Kidney (tissue), 13 donors: ENCODE measurements at regions not wholly inside any gene's neighbourhood (a gene's known extent, or its start where the extent isn't known, plus 50 kb on each side); places are given as distances from the start of the nearest gene placed in this dataset.
"Not testable (repeated sequence)": the region's sequence is repeated elsewhere in the genome, so short reads cannot be mapped to it uniquely, and the experiment has no call there.

Experiments used
- DNase-seq, 5 donors: peaks; one replicate each; pipeline ENCODE4 v3.0.0-alpha.2; 2013 to 2020
- FAIRE-seq: peaks from 2 replicates; lab custom pipeline; 2012; peaks lifted over from hg19 to GRCh38; lab: Jason Lieb, UNC
- H3K27ac ChIP-seq, 2 donors: one replicate each; pipeline ENCODE4 v1.7.0; 2013; ENCODE audit warnings: low read depth in 2 of 2, low read length in 2 of 2, inconsistent platforms in 1 of 2
- H3K27me3 ChIP-seq: one replicate; pipeline ENCODE4 v1.7.1; 2013; ENCODE audit warnings: low read length, inconsistent platforms; ENCODE audit not compliant: control insufficient read depth, insufficient read depth
- H3K36me3 ChIP-seq, 3 donors: one replicate each; pipeline versions ENCODE4 v1.7.0 to v1.7.1; 2013; ENCODE audit warnings: low read length in 3 of 3, control low read depth in 1 of 3, inconsistent platforms in 1 of 3; ENCODE audit not compliant: insufficient read depth in 3 of 3, control insufficient read depth in 2 of 3
- H3K4me1 ChIP-seq, 3 donors: one replicate each; pipeline versions ENCODE4 v1.7.0 to v1.7.1; 2013; ENCODE audit warnings: low read length in 3 of 3, inconsistent platforms in 1 of 3, low read depth in 1 of 3; ENCODE audit not compliant: control insufficient read depth in 2 of 3, insufficient read depth in 2 of 3
- H3K4me3 ChIP-seq, 3 donors: one replicate each; pipeline versions ENCODE4 v1.7.0 to v1.8.1; 2013; ENCODE audit warnings: low read length in 3 of 3, control low read depth in 1 of 3, inconsistent platforms in 1 of 3
- H3K9ac ChIP-seq, 3 donors: one replicate each; pipeline versions ENCODE4 v1.7.0 to v1.7.1; 2013; ENCODE audit warnings: low read length in 3 of 3, control low read depth in 1 of 3, inconsistent platforms in 1 of 3
- H3K9me3 ChIP-seq, 3 donors: one replicate each; pipeline versions ENCODE4 v1.7.0 to v1.7.1; 2013; ENCODE audit warnings: low read length in 3 of 3, control low read depth in 1 of 3, inconsistent platforms in 1 of 3; ENCODE audit not compliant: control insufficient read depth in 2 of 3, insufficient read depth in 1 of 3
- CTCF ChIP-seq: IDR thresholded peaks from 3 replicates; pipeline ENCODE4 v1.5.1; 2012; ENCODE audit warnings: mild to moderate bottlenecking, moderate library complexity, borderline replicate concordance; ENCODE audit not compliant: insufficient read depth; ENCODE audit errors: extremely low read depth
- intact Hi-C: fragments of 100-400 bp; cut with DNase I; formaldehyde crosslinking; loops from one replicate; pipeline ENCODE4 v1.11.1; 2022
- donor health status: control.
- donor health status: control.
- donor health status: control.
- donor health status: control.
- donor health status: control.
- donor health status: DM: yes; HTN: yes; CAD: no.
- donor health status: Normal renal cell carcinoma (clear cell type).

DNA sequence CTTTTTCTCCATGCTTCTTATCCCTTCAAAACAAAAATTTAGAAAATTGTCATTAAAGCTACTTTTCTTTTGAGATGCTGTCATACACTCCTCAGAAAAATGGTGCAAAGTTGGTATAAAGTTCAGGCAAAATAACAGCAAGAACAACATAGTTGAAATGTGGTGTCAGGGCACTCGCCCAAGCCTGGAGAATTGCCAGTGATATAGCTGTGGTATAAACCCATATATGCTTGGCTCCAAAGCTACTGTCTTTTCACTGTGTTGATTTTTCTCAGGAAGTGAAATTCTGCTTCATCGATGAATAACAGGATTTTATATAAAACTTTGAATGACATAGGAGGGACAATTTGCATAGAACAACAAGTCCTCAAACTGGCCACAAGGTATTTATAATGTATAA lies 2532.9 kb downstream of the PCDH9 start:
- TF ChIP-seq CTCF, result no peak
- Histone ChIP-seq H3K4me1 (no peaks in the 10 kb centered on the region), H3K9ac (no peak overlapping the region), H3K36me3 (no peaks in the 10 kb centered on the region), H3K27ac (no peak overlapping the region), H3K9me3 (peaks cover 0 to under 1% (median 0%) of the 10 kb centered on the region in 3 donors), H3K27me3 (no peaks in the 10 kb centered on the region), H3K4me3 (no peak overlapping the region)
- no peak for FAIRE-seq
- intact Hi-C loops, result no loop called here
- DNase-seq, result no peak

GRCh38 chr13:64688893-64689677 lies 2541.1 kb downstream of the PCDH9 start:
- Histone ChIP-seq H3K27me3 (no peaks in the 10 kb centered on the region), H3K27ac (no peak overlapping the region), H3K9ac (no peak overlapping the region), H3K4me3 (no peak overlapping the region), H3K4me1 (no peaks in the 10 kb centered on the region), H3K9me3 (peaks cover 0 to 2% (median 0%) of the 10 kb centered on the region in 3 donors), H3K36me3 (no peaks in the 10 kb centered on the region)
- no peak for TF ChIP-seq CTCF
- DNase-seq, result no peak
- intact Hi-C loops, result no loop called here
- no peak for FAIRE-seq

GRCh38 chr13:64686536-64686935 lies 2543.6 kb downstream of the PCDH9 start:
- H3K4me3 ChIP-seq, H3K9ac ChIP-seq, intact Hi-C loops, DNase-seq, H3K36me3 ChIP-seq, H3K27me3 ChIP-seq, H3K9me3 ChIP-seq, H3K4me1 ChIP-seq, H3K27ac ChIP-seq, FAIRE-seq: not testable (repeated sequence)

- Histone ChIP-seq H3K4me1 (no peaks in the 10 kb centered on the region), H3K27ac (no peak overlapping the region), H3K36me3 (no peaks in the 10 kb centered on the region), H3K4me3 (no peak overlapping the region), H3K27me3 (no peaks in the 10 kb centered on the region), H3K9ac (no peak overlapping the region), H3K9me3 (no peaks in the 10 kb centered on the region)
- no peak for TF ChIP-seq CTCF
- DNase-seq, result no peak
- intact Hi-C loops, result no loop called here
- no peak for FAIRE-seq
Observed at GRCh38 chr13:64684685-64685431, 2545.3 kb downstream of the PCDH9 start.
